GM23338 (cell line): ENCODE measurements at regions not wholly inside any gene's neighbourhood (a gene's known extent, or its start where the extent isn't known, plus 50 kb on each side); places are given as distances from the start of the nearest gene placed in this dataset.

Experiments
- ATAC-seq: fragments of 200-7000 bp; cut with Tn5 transposase; 3 replicates; pipeline ENCODE4 v1.9.1; 2020
- DNase-seq: peaks from one replicate; pipeline ENCODE4 v3.0.0-alpha.2; 2015; ENCODE audit warnings: low spot score
- H2AFZ ChIP-seq: fragments of 200-600 bp; sonication (generic); 2 replicates; pipeline ENCODE4 v1.8.0; 2016; ENCODE audit warnings: antibody characterized with exemption, mild to moderate bottlenecking, moderate library complexity
- H3F3A ChIP-seq: fragments of 200-600 bp; sonication (generic); replicated peaks from 2 replicates; pipeline ENCODE4 v1.8.0; 2017; ENCODE audit warnings: antibody characterized with exemption, mixed run types, low read depth
- H3K27ac ChIP-seq: fragments of 200-600 bp; sonication (generic); 2 replicates; pipeline ENCODE4 v1.6.1; 2016; ENCODE audit warnings: low read depth
- H3K27me3 ChIP-seq: fragments of 200-600 bp; sonication (generic); 2 replicates; pipeline ENCODE4 v1.8.0; 2016; ENCODE audit warnings: mild to moderate bottlenecking, mixed run types, moderate library complexity; ENCODE audit not compliant: insufficient read depth
- H3K36me3 ChIP-seq: fragments of 200-600 bp; sonication (generic); 2 replicates; pipeline ENCODE4 v1.8.0; 2016; ENCODE audit warnings: mild to moderate bottlenecking; ENCODE audit not compliant: insufficient read depth
- H3K4me1 ChIP-seq: fragments of 200-600 bp; sonication (generic); 2 replicates; pipeline ENCODE4 v1.8.0; 2016; ENCODE audit warnings: mild to moderate bottlenecking, moderate library complexity; ENCODE audit not compliant: insufficient read depth
- H3K4me2 ChIP-seq: fragments of 200-600 bp; sonication (generic); 2 replicates; pipeline ENCODE4 v1.7.1; 2017; ENCODE audit warnings: mixed run types
- H3K4me3 ChIP-seq: fragments of 200-600 bp; sonication (generic); 2 replicates; pipeline ENCODE4 v1.6.1; 2016; ENCODE audit warnings: mixed run types
- H3K79me2 ChIP-seq: fragments of 200-600 bp; sonication (generic); replicated peaks from 2 replicates; pipeline ENCODE4 v1.8.0; 2017; ENCODE audit warnings: mild to moderate bottlenecking; ENCODE audit not compliant: insufficient read depth
- H3K9me2 ChIP-seq: fragments of 200-600 bp; sonication (generic); 2 replicates; pipeline ENCODE4 v1.8.0; 2017; ENCODE audit not compliant: insufficient read depth
- H4K20me1 ChIP-seq: fragments of 200-600 bp; sonication (generic); replicated peaks from 2 replicates; pipeline ENCODE4 v1.8.0; 2017; ENCODE audit warnings: mild to moderate bottlenecking; ENCODE audit not compliant: insufficient read depth
- H3K27ac Mint-ChIP-seq: 2 replicates; pipeline ENCODE4 v1.8.0; 2020; ENCODE audit warnings: inconsistent platforms, mild to moderate bottlenecking, moderate library complexity, mixed read lengths
- H3K27me3 Mint-ChIP-seq: 3 replicates; pipeline ENCODE4 v1.8.0; 2022; ENCODE audit warnings: low read depth, mild to moderate bottlenecking, moderate library complexity, mixed read lengths, inconsistent platforms; ENCODE audit not compliant: insufficient read depth, poor library complexity
- H3K36me3 Mint-ChIP-seq: 3 replicates; pipeline ENCODE4 v1.8.0; 2021; ENCODE audit warnings: low read depth, mild to moderate bottlenecking, inconsistent platforms, moderate library complexity, mixed read lengths
- H3K4me1 Mint-ChIP-seq: 3 replicates; pipeline ENCODE4 v1.8.0; 2020; ENCODE audit warnings: mild to moderate bottlenecking, inconsistent platforms, mixed read lengths
- H3K4me3 Mint-ChIP-seq: 3 replicates; pipeline ENCODE4 v1.8.0; 2021; ENCODE audit warnings: moderate library complexity, mild to moderate bottlenecking, inconsistent platforms, mixed read lengths
- H3K9me3 Mint-ChIP-seq: 3 replicates; pipeline ENCODE4 v1.8.0; 2020; ENCODE audit warnings: moderate library complexity, mild to moderate bottlenecking, inconsistent platforms, mixed read lengths
- CREB1 ChIP-seq: fragments of 250-450 bp; sonication (Bioruptor Pico); IDR thresholded peaks from 2 replicates; pipeline ENCODE4 v1.5.0; 2020; ENCODE audit warnings: low read depth, mild to moderate bottlenecking, moderate library complexity
- CTCF ChIP-seq, 2 experiments: fragments of 200-600 bp in 1 of 2; sonication (generic) in 1 of 2; conservative IDR thresholded peaks; 2 replicates each; pipeline versions ENCODE4 v1.5.1 to v1.6.1; 2016 to 2017; ENCODE audit warnings: antibody characterized with exemption in 2 of 2, low read depth in 2 of 2, mild to moderate bottlenecking in 2 of 2, moderate library complexity in 1 of 2
- ETS1 ChIP-seq: IDR thresholded peaks from 2 replicates; pipeline ENCODE4 v1.6.1; 2016; ENCODE audit warnings: antibody characterized with exemption
- EZH2 ChIP-seq: fragments of 200-600 bp; sonication (generic); IDR thresholded peaks from one replicate; pipeline ENCODE4 v1.8.0; 2017; ENCODE audit warnings: antibody characterized with exemption, mild to moderate bottlenecking, low read depth; ENCODE audit not compliant: unreplicated experiment
- EZH2phosphoT487 ChIP-seq: fragments of 200-600 bp; sonication (generic); IDR thresholded peaks from one replicate; pipeline ENCODE4 v1.8.1; 2018; ENCODE audit warnings: antibody characterized with exemption; ENCODE audit not compliant: unreplicated experiment
- JUNB ChIP-seq: IDR thresholded peaks from one replicate; pipeline ENCODE4 v1.6.1; 2016; ENCODE audit warnings: antibody characterized with exemption; ENCODE audit not compliant: unreplicated experiment
- NANOG ChIP-seq: IDR thresholded peaks from 2 replicates; pipeline ENCODE4 v1.6.1; 2016; ENCODE audit warnings: antibody characterized with exemption, borderline replicate concordance
- POLR2AphosphoS5 ChIP-seq: IDR thresholded peaks from 2 replicates; pipeline ENCODE4 v1.6.1; 2016; ENCODE audit warnings: antibody characterized with exemption, low read depth
- REST ChIP-seq: IDR thresholded peaks from one replicate; pipeline ENCODE4 v1.6.1; 2018; ENCODE audit warnings: antibody characterized with exemption; ENCODE audit not compliant: unreplicated experiment
- STAT1 ChIP-seq: IDR thresholded peaks from one replicate; pipeline ENCODE4 v1.6.1; 2016; ENCODE audit warnings: antibody characterized with exemption; ENCODE audit not compliant: unreplicated experiment
- ZNF114 ChIP-seq: fragments of 250-450 bp; sonication (Bioruptor Pico); IDR thresholded peaks from 2 replicates; pipeline ENCODE4 v1.5.0; 2020; ENCODE audit warnings: mild to moderate bottlenecking, moderate library complexity
- ZNF331 ChIP-seq: fragments of 250-450 bp; sonication (Bioruptor Pico); IDR thresholded peaks from 2 replicates; pipeline ENCODE4 v1.5.0; 2020; ENCODE audit warnings: low read depth, mild to moderate bottlenecking, moderate library complexity
- ZNF462 ChIP-seq: fragments of 250-450 bp; sonication (Bioruptor Pico); IDR thresholded peaks from 2 replicates; pipeline ENCODE4 v1.5.0; 2020; ENCODE audit warnings: mild to moderate bottlenecking, moderate library complexity

- Histone ChIP-seq H2AFZ (no peak overlapping the region), H3K79me2 (no peaks in the 10 kb centered on the region), H3K4me2 (no peak overlapping the region), H4K20me1 (no peaks in the 10 kb centered on the region), H3K9me2 (no peaks in the 10 kb centered on the region), H3K4me1 (no peaks in the 10 kb centered on the region), H3K27me3 (0 out of 2 replicates have a peak, but pooled peaks cover 6% of the 10 kb centered on the region), H3K27ac (no peak overlapping the region), H3K4me3 (no peak overlapping the region), H3F3A (no peaks in the 10 kb centered on the region), H3K36me3 (no peaks in the 10 kb centered on the region)
- Mint-ChIP-seq H3K27me3 (peaks cover 6% of the 10 kb centered on the region), H3K9me3 (peaks cover 5% of the 10 kb centered on the region; the same call in 1 of the 3 replicates), H3K36me3 (peaks cover 2% of the 10 kb centered on the region; the same call in 1 of the 3 replicates), H3K4me3 (no peak overlapping the region), H3K27ac (no peak overlapping the region), H3K4me1 (peaks cover 16% of the 10 kb centered on the region)
- ATAC-seq (no peak), DNase-seq (no peak)
- TF ChIP-seq NANOG (no peak), ZNF114 (no peak), CREB1 (CRISPR knock-in tag) (no peak), EZH2 (no peak), EZH2phosphoT487 (no peak), ETS1 (no peak), ZNF462 (no peak), REST (no peak), STAT1 (no peak), CTCF (conservative IDR thresholded peaks at IDR 0.05; ENCODE audit: low read depth in 2 of 2) (no peak), POLR2AphosphoS5 (no peak), ZNF331 (no peak), JUNB (no peak)
These were observed 174.4 kb upstream of the BCOR start for GRCh38 chrX:40272141-40272540.
